ENCODE measurements at regions not wholly inside any gene's neighbourhood (a gene's known extent, or its start where the extent isn't known, plus 50 kb on each side); places are given as distances from the start of the nearest gene placed in this dataset.
"Not testable (repeated sequence)": the region's sequence is repeated elsewhere in the genome, so short reads cannot be mapped to it uniquely, and the experiment has no call there.

GRCh38 chr1:38603907-38604306 is 255.7 kb downstream of the RRAGC start:
- Mint-ChIP-seq H3K4me3 (no peak overlapping the region), H3K4me1 (ENCODE audit: low read depth in 2 of 2) (no peaks in the 10 kb centered on the region), H3K27me3 (peaks cover 13 to 58% of the 10 kb centered on the region in 2 donors), H3K9me3 (no peaks in the 10 kb centered on the region), H3K36me3 (ENCODE audit: insufficient read depth) (no peaks in the 10 kb centered on the region), H3K27ac (no peak overlapping the region)
- DNase-seq (no peak), ATAC-seq (replicated peaks) (no peak)

DNA sequence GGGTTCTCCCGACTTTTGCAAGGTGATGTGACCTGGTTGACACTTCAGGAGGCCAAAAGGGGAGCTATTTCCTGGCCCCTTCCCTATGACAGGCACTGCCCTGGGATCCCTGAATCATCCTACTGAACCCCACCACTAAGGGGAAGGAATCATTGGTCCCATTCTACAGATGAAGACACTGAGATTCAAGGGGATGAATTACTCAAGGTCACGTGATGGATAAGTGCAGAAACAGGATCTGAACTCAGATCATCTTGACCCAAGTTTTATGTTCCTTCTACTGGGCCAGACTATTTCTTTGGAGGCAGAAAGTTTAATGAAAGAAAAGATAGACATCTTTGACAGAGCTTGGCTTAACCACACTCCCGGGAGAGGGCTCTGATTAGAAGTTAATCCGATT is 258.7 kb downstream of the RRAGC start:
- DNase-seq (no peak), ATAC-seq (replicated peaks) (no peak)
- Mint-ChIP-seq H3K9me3 (no peaks in the 10 kb centered on the region), H3K27ac (no peak overlapping the region), H3K36me3 (ENCODE audit: insufficient read depth) (no peaks in the 10 kb centered on the region), H3K27me3 (peaks cover 25 to 60% of the 10 kb centered on the region in 2 donors), H3K4me1 (ENCODE audit: low read depth in 2 of 2) (no peaks in the 10 kb centered on the region), H3K4me3 (no peak overlapping the region)

DNA sequence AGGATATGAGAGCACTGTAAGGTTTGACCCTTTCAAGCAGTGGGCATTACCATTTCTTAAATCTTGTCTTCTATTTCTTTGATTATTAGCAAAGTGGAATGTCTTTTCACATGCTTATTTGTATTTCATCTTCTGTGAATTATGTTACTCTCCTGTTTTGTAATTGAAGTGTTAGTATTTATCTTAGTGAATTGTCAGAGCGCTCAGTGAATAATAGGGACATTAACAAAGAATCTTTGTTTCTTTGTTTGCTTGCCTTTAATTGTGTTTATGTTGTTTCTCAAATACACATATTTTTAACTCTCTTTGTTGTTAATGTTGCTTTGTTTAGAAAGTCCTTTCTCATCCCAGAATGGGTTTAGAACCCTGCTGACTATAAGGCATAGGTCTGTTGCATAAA is 259.3 kb downstream of the RRAGC start:
- Mint-ChIP-seq H3K4me3 (no peak overlapping the region), H3K27ac (no peak overlapping the region), H3K27me3 (peaks cover 26 to 62% of the 10 kb centered on the region in 2 donors), H3K4me1 (ENCODE audit: low read depth in 2 of 2) (no peaks in the 10 kb centered on the region), H3K9me3 (no peaks in the 10 kb centered on the region), H3K36me3 (ENCODE audit: insufficient read depth) (no peaks in the 10 kb centered on the region)
- DNase-seq (no peak), ATAC-seq (replicated peaks) (no peak)

GRCh38 chr1:38598118-38598517 is 261.5 kb downstream of the RRAGC start:
- H3K27me3 Mint-ChIP-seq = peaks cover 48 to 69% of the 10 kb centered on the region in 2 donors
- H3K27ac Mint-ChIP-seq = no peak overlapping the region
- ATAC-seq (replicated peaks) (no peak), DNase-seq (no peak)
- no peaks in the 10 kb centered on the region for H3K36me3 Mint-ChIP-seq (ENCODE audit: insufficient read depth)
- H3K4me3 Mint-ChIP-seq = no peak overlapping the region
- no peaks in the 10 kb centered on the region for H3K4me1 Mint-ChIP-seq (ENCODE audit: low read depth in 2 of 2)
- peaks cover 4 to 8% of the 10 kb centered on the region in 2 donors for H3K9me3 Mint-ChIP-seq

- Mint-ChIP-seq H3K4me1 (ENCODE audit: low read depth in 2 of 2) (peaks cover 4 to 13% of the 10 kb centered on the region in 2 donors), H3K4me3 (no peak overlapping the region), H3K36me3 (ENCODE audit: insufficient read depth) (no peaks in the 10 kb centered on the region), H3K27me3 (peaks cover 28 to 62% of the 10 kb centered on the region in 2 donors), H3K27ac (no peak overlapping the region), H3K9me3 (peaks cover 0 to 1% of the 10 kb centered on the region in 2 donors)
- no peak for DNase-seq
- ATAC-seq (replicated peaks) = no peak
These were observed 270.5 kb downstream of the RRAGC start for GRCh38 chr1:38589036-38589435.

GRCh38 chr1:38587766-38588165 is 271.8 kb downstream of the RRAGC start:
- no peak overlapping the region for H3K4me3 Mint-ChIP-seq
- H3K36me3 Mint-ChIP-seq (ENCODE audit: insufficient read depth) = no peaks in the 10 kb centered on the region
- no peak overlapping the region for H3K27ac Mint-ChIP-seq
- no peak for DNase-seq
- ATAC-seq (replicated peaks) = no peak
- H3K9me3 Mint-ChIP-seq = peaks cover 0 to 1% of the 10 kb centered on the region in 2 donors
- peaks cover 17 to 53% of the 10 kb centered on the region in 2 donors for H3K27me3 Mint-ChIP-seq
- H3K4me1 Mint-ChIP-seq (ENCODE audit: low read depth in 2 of 2) = peaks cover 4 to 13% of the 10 kb centered on the region in 2 donors

GRCh38 chr1:38586993-38587646 is 272.5 kb downstream of the RRAGC start:
- Mint-ChIP-seq H3K36me3 (ENCODE audit: insufficient read depth) (no peaks in the 10 kb centered on the region), H3K9me3 (no peaks in the 10 kb centered on the region), H3K4me1 (ENCODE audit: low read depth in 2 of 2) (peaks cover 4 to 13% of the 10 kb centered on the region in 2 donors), H3K27me3 (peaks cover 12 to 57% of the 10 kb centered on the region in 2 donors), H3K4me3 (no peak overlapping the region), H3K27ac (no peak overlapping the region)
- ATAC-seq (replicated peaks) = peak; percentile 54
- peak; percentile 27 to 43 (median 38) for DNase-seq

GRCh38 chr1:38585971-38586370 is 273.6 kb downstream of the RRAGC start:
- DNase-seq (no peak), ATAC-seq (replicated peaks) (no peak)
- Mint-ChIP-seq H3K9me3 (no peaks in the 10 kb centered on the region), H3K27me3 (peaks cover 12 to 69% of the 10 kb centered on the region in 2 donors), H3K36me3 (ENCODE audit: insufficient read depth) (no peaks in the 10 kb centered on the region), H3K4me3 (no peak overlapping the region), H3K27ac (no peak overlapping the region), H3K4me1 (ENCODE audit: low read depth in 2 of 2) (peaks cover 4 to 13% of the 10 kb centered on the region in 2 donors)

DNA sequence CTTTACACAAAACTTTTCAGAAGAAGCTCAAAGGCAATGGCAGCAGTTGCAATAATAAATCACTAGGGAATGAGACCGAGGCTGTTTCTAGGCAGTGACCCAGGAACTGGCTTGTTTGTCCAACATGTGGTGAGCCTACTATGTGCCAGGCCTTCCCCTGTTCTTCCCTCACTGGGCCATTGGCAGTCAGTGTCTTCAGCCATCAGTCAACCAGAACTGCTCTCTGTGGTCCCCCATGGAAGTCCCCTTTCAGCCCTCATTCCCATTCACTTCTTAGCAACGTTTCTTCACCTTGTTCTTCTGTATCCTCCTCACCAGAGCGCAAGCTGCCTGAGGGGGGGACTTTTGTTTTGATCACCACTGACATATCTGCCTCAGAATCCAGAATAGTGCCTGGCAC is 274.1 kb downstream of the RRAGC start:
- Mint-ChIP-seq H3K36me3 (ENCODE audit: insufficient read depth) (no peaks in the 10 kb centered on the region), H3K4me3 (no peak overlapping the region), H3K4me1 (ENCODE audit: low read depth in 2 of 2) (peaks cover 4 to 13% of the 10 kb centered on the region in 2 donors), H3K27ac (no peak overlapping the region), H3K9me3 (no peaks in the 10 kb centered on the region), H3K27me3 (peaks cover 12 to 74% of the 10 kb centered on the region in 2 donors)
- DNase-seq (no peak), ATAC-seq (replicated peaks) (no peak)

GRCh38 chr1:38584448-38585355 is 274.9 kb downstream of the RRAGC start:
- peaks cover 4 to 13% of the 10 kb centered on the region in 2 donors for H3K4me1 Mint-ChIP-seq (ENCODE audit: low read depth in 2 of 2)

DNA sequence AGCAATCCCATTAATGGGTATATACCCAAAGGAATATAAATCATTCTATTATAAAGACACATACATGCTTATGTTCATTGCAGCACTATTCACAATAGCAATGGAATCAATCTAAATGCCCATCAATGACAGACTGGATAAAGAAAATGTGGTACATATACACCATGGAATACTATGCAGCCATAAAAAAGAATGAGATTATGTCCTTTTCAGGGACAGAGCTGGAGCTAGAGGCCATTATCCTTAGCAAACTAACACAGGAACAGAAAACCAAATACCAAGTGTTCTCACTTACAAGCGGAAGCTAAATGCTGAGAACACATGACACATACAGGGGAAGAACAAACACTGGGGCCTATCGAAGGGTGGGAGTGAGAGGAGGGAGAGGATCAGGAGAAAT is 276.3 kb downstream of the RRAGC start:
- peaks cover 4 to 14% of the 10 kb centered on the region in 2 donors for H3K4me1 Mint-ChIP-seq (ENCODE audit: low read depth in 2 of 2)
- not testable (repeated sequence) for H3K9me3 Mint-ChIP-seq; ATAC-seq (replicated peaks); DNase-seq; H3K27ac Mint-ChIP-seq; H3K4me3 Mint-ChIP-seq; H3K36me3 Mint-ChIP-seq (ENCODE audit: insufficient read depth)
- H3K27me3 Mint-ChIP-seq = peaks cover 27 to 85% of the 10 kb centered on the region in 2 donors

More at GRCh38 chr1:38584448-38585355, 274.9 kb downstream of the RRAGC start:
- H3K9me3 Mint-ChIP-seq = no peaks in the 10 kb centered on the region
- no peaks in the 10 kb centered on the region for H3K36me3 Mint-ChIP-seq (ENCODE audit: insufficient read depth)
- peaks cover 20 to 78% of the 10 kb centered on the region in 2 donors for H3K27me3 Mint-ChIP-seq
- ATAC-seq (replicated peaks) (no peak), DNase-seq (no peak)
- no peak overlapping the region for H3K4me3 Mint-ChIP-seq
- no peak overlapping the region for H3K27ac Mint-ChIP-seq

- no peaks in the 10 kb centered on the region for H3K36me3 Mint-ChIP-seq (ENCODE audit: insufficient read depth)
- no peaks in the 10 kb centered on the region for H3K9me3 Mint-ChIP-seq
- H3K4me1 Mint-ChIP-seq (ENCODE audit: low read depth in 2 of 2) = peaks cover 9 to 14% of the 10 kb centered on the region in 2 donors
- H3K27me3 Mint-ChIP-seq = peaks cover 31 to 83% of the 10 kb centered on the region in 2 donors
- H3K27ac Mint-ChIP-seq = no peak overlapping the region
- DNase-seq (no peak), ATAC-seq (replicated peaks) (no peak)
- H3K4me3 Mint-ChIP-seq = no peak overlapping the region
These were observed 278.2 kb downstream of the RRAGC start for GRCh38 chr1:38581396-38581795.

DNA sequence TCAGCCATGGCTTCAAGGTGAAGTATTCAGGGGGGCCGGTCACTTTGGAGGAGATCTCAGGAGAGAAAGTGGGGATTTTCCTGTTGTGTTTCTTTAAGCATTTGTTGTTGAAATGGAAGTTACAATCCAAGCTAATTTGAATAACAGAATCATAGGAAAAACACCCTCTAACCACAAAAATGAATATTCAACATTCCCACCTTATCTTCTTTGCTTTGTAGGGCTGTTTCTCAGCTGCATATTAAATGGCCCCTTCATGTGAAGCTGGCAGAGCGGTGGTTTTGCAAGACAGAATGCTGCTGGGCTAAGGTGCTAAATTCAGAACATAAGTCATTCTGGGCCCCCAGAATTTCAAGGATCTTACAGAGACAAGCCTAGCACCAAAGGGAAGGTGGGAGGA is 279.0 kb downstream of the RRAGC start:
- no peaks in the 10 kb centered on the region for H3K9me3 Mint-ChIP-seq
- peaks cover 37 to 86% of the 10 kb centered on the region in 2 donors for H3K27me3 Mint-ChIP-seq
- no peak overlapping the region for H3K27ac Mint-ChIP-seq
- H3K36me3 Mint-ChIP-seq (ENCODE audit: insufficient read depth) = no peaks in the 10 kb centered on the region
- H3K4me1 Mint-ChIP-seq (ENCODE audit: low read depth in 2 of 2) = peaks cover 9 to 12% of the 10 kb centered on the region in 2 donors
- ATAC-seq (replicated peaks) = no peak
- no peak overlapping the region for H3K4me3 Mint-ChIP-seq
- DNase-seq = no peak
